COLO668 (cell line): ENCODE measurements at regions not wholly inside any gene's neighbourhood (a gene's known extent, or its start where the extent isn't known, plus 50 kb on each side); places are given as distances from the start of the nearest gene placed in this dataset.

Experiments used
- DNase-seq: peaks from one replicate; lab custom pipeline; 2025; ENCODE audit not compliant: unreplicated experiment; lab: John Stamatoyannopoulos, UW

- DNase-seq = peak; percentile 46
These were observed 131.6 kb downstream of the AQP9 start for GRCh38 chr15:58269455-58270414.

- no peak for DNase-seq
These were observed 133.2 kb downstream of the AQP9 start for GRCh38 chr15:58271410-58271809.

- no peak for DNase-seq
These were observed 134.9 kb downstream of the AQP9 start for GRCh38 chr15:58273104-58273503.

GRCh38 chr15:58274885-58275284 lies 136.7 kb downstream of the AQP9 start:
- no peak for DNase-seq

GRCh38 chr15:58275785-58276184 lies 137.6 kb downstream of the AQP9 start:
- no peak for DNase-seq

GRCh38 chr15:58276924-58277323 lies 138.7 kb downstream of the AQP9 start:
- DNase-seq = no peak

GRCh38 chr15:58277333-58277732 lies 139.2 kb downstream of the AQP9 start:
- no peak for DNase-seq

GRCh38 chr15:58279106-58279505 lies 140.9 kb downstream of the AQP9 start:
- DNase-seq = no peak

- no peak for DNase-seq
These were observed 141.5 kb downstream of the AQP9 start for GRCh38 chr15:58279654-58280053.

GRCh38 chr15:58282060-58282708 lies 144.0 kb downstream of the AQP9 start:
- no peak for DNase-seq

GRCh38 chr15:58283302-58283701 lies 145.1 kb downstream of the AQP9 start:
- DNase-seq = no peak

GRCh38 chr15:58284293-58284692 lies 146.1 kb downstream of the AQP9 start:
- no peak for DNase-seq

- no peak for DNase-seq
These were observed 146.4 kb upstream of the LIPC start for GRCh38 chr15:58285212-58285920.

GRCh38 chr15:58285921-58286278 lies 145.9 kb upstream of the LIPC start:
- DNase-seq = no peak

GRCh38 chr15:58286523-58286922 lies 145.3 kb upstream of the LIPC start:
- DNase-seq = no peak

- DNase-seq = no peak
These were observed 143.9 kb upstream of the LIPC start for GRCh38 chr15:58287891-58288290.

GRCh38 chr15:58288592-58288991 lies 143.2 kb upstream of the LIPC start:
- DNase-seq = no peak

GRCh38 chr15:58291848-58292247 lies 139.9 kb upstream of the LIPC start:
- no peak for DNase-seq

- DNase-seq = no peak
These were observed 139.0 kb upstream of the LIPC start for GRCh38 chr15:58292751-58293175.

- peak; percentile 91 for DNase-seq
These were observed 137.9 kb upstream of the LIPC start for GRCh38 chr15:58293622-58294550.
